ENCODE measurements at regions not wholly inside any gene's neighbourhood (a gene's known extent, or its start where the extent isn't known, plus 50 kb on each side); places are given as distances from the start of the nearest gene placed in this dataset.

- DNase-seq, result no peak
Measured at GRCh38 chr20:39603219-39603618, 641.1 kb downstream of the DHX35 start.

- no peak for DNase-seq
Measured at GRCh38 chr20:39602649-39603048, 640.5 kb downstream of the DHX35 start.

GRCh38 chr20:39600871-39601270 lies 638.7 kb downstream of the DHX35 start:
- no peak for DNase-seq

GRCh38 chr20:39600156-39600555 lies 638.0 kb downstream of the DHX35 start:
- no peak for DNase-seq

GRCh38 chr20:39596554-39596953 lies 634.4 kb downstream of the DHX35 start:
- DNase-seq, result no peak

GRCh38 chr20:39592371-39592770 lies 630.2 kb downstream of the DHX35 start:
- DNase-seq, result no peak

GRCh38 chr20:39588148-39588757 lies 626.1 kb downstream of the DHX35 start:
- no peak for DNase-seq

GRCh38 chr20:39581034-39581433 lies 618.9 kb downstream of the DHX35 start:
- no peak for DNase-seq

- no peak for DNase-seq
Measured at GRCh38 chr20:39576771-39577170, 614.6 kb downstream of the DHX35 start.

GRCh38 chr20:39574061-39574460 lies 611.9 kb downstream of the DHX35 start:
- DNase-seq, result no peak

GRCh38 chr20:39571171-39571570 lies 609.0 kb downstream of the DHX35 start:
- no peak for DNase-seq

- DNase-seq, result no peak
Measured at GRCh38 chr20:39568109-39568508, 606.0 kb downstream of the DHX35 start.

GRCh38 chr20:39563349-39563748 lies 601.2 kb downstream of the DHX35 start:
- DNase-seq, result no peak

- DNase-seq, result no peak
Measured at GRCh38 chr20:39554341-39554740, 592.2 kb downstream of the DHX35 start.

GRCh38 chr20:39553120-39553519 lies 591.0 kb downstream of the DHX35 start:
- DNase-seq, result no peak

- no peak for DNase-seq
Measured at GRCh38 chr20:39549733-39550132, 587.6 kb downstream of the DHX35 start.

GRCh38 chr20:39547546-39548408 lies 585.6 kb downstream of the DHX35 start:
- no peak for DNase-seq

- no peak for DNase-seq
Measured at GRCh38 chr20:39541136-39541803, 579.1 kb downstream of the DHX35 start.

GRCh38 chr20:39538317-39538716 lies 576.2 kb downstream of the DHX35 start:
- no peak for DNase-seq

GRCh38 chr20:39535301-39535700 lies 573.2 kb downstream of the DHX35 start:
- no peak for DNase-seq

- DNase-seq, result no peak
Measured at GRCh38 chr20:39534846-39535245, 572.7 kb downstream of the DHX35 start.

- no peak for DNase-seq
Measured at GRCh38 chr20:39533858-39534257, 571.7 kb downstream of the DHX35 start.

- no peak for DNase-seq
Measured at GRCh38 chr20:39532205-39532604, 570.1 kb downstream of the DHX35 start.

GRCh38 chr20:39528436-39528835 lies 566.3 kb downstream of the DHX35 start:
- no peak for DNase-seq
